Neural crest cell (in vitro differentiated cells): ENCODE measurements at regions not wholly inside any gene's neighbourhood (a gene's known extent, or its start where the extent isn't known, plus 50 kb on each side); places are given as distances from the start of the nearest gene placed in this dataset.

Experiments
- DNase-seq: peaks from one replicate; pipeline ENCODE4 v3.0.0; 2021; ENCODE audit warnings: low read depth, mixed read lengths, low spot score
- H3K27ac Mint-ChIP-seq: one replicate; pipeline ENCODE4 v1.8.0; 2021; ENCODE audit warnings: mild to moderate bottlenecking, mixed read lengths; ENCODE audit not compliant: unreplicated experiment
- H3K27me3 Mint-ChIP-seq: 2 replicates; pipeline ENCODE4 v1.8.0; 2021; ENCODE audit warnings: low read depth, mild to moderate bottlenecking, mixed read lengths
- H3K36me3 Mint-ChIP-seq: 2 replicates; pipeline ENCODE4 v1.8.0; 2021; ENCODE audit warnings: low read depth, mild to moderate bottlenecking, mixed read lengths
- H3K4me1 Mint-ChIP-seq: 2 replicates; pipeline ENCODE4 v1.8.0; 2021; ENCODE audit warnings: mixed read lengths
- H3K4me3 Mint-ChIP-seq: one replicate; pipeline ENCODE4 v1.8.0; 2021; ENCODE audit warnings: mild to moderate bottlenecking, mixed read lengths
- H3K9me3 Mint-ChIP-seq: 2 replicates; pipeline ENCODE4 v1.8.0; 2021; ENCODE audit warnings: mixed read lengths
- TF ChIP-seq, protein P1 (sequence below): fragments of 200-600 bp; sonication (generic); conservative IDR thresholded peaks from 2 replicates; pipeline ENCODE4 v1.5.0; 2021; ENCODE audit warnings: antibody characterized with exemption, mild to moderate bottlenecking

DNA sequence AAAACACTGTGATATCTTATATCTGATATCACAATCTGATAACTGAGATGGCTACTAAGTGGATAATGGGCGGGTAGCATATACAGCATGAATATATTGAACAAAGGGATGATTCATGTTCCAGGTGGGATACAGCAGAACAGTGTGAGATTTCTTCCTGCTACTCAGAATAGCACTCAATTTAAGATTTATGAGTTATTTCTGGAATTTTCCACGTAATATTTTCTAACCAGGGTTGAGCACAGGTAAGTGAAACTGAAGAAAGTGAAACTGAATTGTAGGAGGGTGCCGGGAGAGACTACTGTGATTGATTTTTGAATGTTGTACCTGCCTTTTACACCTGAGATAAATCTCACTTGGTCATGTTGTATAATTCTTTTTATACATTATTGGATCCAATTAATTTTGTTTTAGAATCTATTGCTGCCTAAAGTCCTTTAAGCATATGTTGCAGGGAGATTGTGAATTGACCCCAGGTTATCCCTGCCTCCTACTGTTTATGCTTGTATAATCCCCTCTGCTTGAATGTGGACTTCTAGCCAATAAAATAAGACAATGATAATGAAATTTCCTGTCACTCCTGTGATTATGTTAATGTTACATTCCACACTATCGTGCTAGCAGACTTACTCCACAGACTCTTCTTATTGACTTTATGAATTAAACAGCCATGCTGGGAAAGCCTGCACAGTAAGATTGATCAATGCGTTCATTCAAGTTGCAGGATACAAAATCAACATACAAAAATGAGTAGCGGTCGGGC lies 67.6 kb upstream of the RBBP8 start:
- DNase-seq = no peak
- Mint-ChIP-seq H3K27ac (no peak overlapping the region), H3K36me3 (no peaks in the 10 kb centered on the region), H3K9me3 (peaks cover 2% of the 10 kb centered on the region), H3K4me3 (no peak overlapping the region), H3K27me3 (no peaks in the 10 kb centered on the region), H3K4me1 (no peaks in the 10 kb centered on the region)
- TF ChIP-seq, protein P1, sequence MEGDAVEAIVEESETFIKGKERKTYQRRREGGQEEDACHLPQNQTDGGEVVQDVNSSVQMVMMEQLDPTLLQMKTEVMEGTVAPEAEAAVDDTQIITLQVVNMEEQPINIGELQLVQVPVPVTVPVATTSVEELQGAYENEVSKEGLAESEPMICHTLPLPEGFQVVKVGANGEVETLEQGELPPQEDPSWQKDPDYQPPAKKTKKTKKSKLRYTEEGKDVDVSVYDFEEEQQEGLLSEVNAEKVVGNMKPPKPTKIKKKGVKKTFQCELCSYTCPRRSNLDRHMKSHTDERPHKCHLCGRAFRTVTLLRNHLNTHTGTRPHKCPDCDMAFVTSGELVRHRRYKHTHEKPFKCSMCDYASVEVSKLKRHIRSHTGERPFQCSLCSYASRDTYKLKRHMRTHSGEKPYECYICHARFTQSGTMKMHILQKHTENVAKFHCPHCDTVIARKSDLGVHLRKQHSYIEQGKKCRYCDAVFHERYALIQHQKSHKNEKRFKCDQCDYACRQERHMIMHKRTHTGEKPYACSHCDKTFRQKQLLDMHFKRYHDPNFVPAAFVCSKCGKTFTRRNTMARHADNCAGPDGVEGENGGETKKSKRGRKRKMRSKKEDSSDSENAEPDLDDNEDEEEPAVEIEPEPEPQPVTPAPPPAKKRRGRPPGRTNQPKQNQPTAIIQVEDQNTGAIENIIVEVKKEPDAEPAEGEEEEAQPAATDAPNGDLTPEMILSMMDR = no peak

DNA sequence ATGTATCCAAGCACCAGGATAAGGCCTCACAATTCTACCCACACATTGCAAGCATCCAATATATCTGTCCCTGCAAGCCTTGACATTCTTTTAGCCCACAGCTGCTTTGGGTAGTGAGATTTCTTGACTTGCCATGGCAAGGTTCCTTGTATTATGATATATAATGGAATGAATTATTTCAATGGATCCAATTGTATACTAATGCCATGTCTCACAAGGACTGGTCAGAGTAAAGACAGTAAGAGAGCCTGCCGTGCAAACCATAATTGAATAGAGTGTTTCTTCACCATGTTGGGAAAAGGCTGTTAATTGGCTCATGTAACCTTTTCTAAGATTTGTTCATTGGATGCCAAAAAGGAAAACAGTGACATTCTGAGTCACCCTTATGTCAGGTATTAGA lies 64.3 kb upstream of the RBBP8 start:
- Mint-ChIP-seq H3K9me3 (no peaks in the 10 kb centered on the region), H3K4me1 (no peaks in the 10 kb centered on the region), H3K36me3 (no peaks in the 10 kb centered on the region), H3K27me3 (no peaks in the 10 kb centered on the region), H3K4me3 (no peak overlapping the region), H3K27ac (no peak overlapping the region)
- TF ChIP-seq, protein P1 = no peak
- DNase-seq = no peak

DNA sequence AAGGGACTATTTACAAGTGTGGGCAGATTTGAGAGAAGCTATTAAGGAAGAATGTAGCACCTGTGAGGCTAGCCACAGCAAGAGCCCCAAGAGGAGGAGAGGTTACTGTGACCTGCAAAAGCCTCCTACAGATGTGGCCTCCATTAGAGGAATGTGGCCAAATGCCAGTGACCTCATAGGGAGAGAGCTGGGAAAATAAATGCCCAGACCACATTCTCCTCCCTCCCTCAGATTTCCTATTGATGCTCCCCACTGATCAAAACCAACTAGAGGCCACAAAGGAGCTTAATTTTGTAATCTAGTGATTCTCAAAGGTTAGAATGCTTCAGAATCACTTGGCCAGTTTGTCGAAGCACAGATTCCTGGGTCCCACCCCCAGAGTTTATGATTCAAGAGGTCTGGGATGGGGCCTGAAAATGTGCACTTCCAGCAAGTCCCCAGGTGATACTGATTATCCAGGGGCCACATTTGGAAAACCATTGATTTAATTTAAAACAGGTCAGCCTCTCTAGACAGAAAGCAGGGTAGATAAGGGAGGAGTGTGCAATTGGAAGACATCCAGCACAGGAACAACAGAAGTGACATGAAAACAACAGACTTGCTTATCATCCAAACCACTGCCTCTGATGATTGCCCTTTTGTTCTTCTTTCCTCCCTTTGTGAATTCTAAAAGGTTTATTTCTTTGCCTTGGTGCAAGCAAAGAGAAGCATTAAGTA lies 61.2 kb upstream of the RBBP8 start:
- no peak overlapping the region for H3K4me3 Mint-ChIP-seq
- TF ChIP-seq, protein P1 = no peak
- no peaks in the 10 kb centered on the region for H3K27me3 Mint-ChIP-seq
- H3K36me3 Mint-ChIP-seq = no peaks in the 10 kb centered on the region
- DNase-seq = no peak
- H3K4me1 Mint-ChIP-seq = no peaks in the 10 kb centered on the region
- no peak overlapping the region for H3K27ac Mint-ChIP-seq
- H3K9me3 Mint-ChIP-seq = no peaks in the 10 kb centered on the region

DNA sequence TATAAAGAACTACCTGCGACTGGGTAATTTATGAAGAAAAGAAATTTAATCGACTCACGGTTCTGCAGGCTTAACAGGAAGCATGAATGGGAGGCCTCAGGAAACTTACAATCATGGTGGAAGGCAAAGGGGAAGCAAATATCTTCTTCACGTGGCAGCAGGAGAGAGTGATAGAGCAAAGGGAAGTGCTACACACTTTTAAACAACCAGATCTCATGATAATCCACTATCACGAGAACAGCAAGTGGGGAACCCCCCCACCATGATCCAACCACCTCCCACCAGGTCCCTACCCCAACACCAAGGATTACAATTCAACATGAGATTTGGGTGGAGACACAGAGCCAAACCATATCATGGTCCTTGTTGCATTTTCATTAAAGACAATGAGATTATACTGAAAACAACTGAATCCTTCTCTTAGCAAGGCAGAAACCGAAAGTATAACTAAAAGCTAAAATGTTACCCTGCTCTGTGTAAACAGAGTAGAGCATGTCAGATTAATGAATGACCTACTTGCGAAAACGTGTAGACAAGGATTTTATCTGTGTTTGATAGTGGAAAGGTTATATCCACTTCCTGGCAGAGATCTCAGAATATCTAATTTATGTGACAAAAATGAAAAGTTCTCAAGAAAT lies 60.1 kb upstream of the RBBP8 start:
- H3K27ac Mint-ChIP-seq = no peak overlapping the region
- TF ChIP-seq, protein P1 = no peak
- H3K27me3 Mint-ChIP-seq = no peaks in the 10 kb centered on the region
- H3K36me3 Mint-ChIP-seq = no peaks in the 10 kb centered on the region
- no peaks in the 10 kb centered on the region for H3K9me3 Mint-ChIP-seq
- H3K4me1 Mint-ChIP-seq = no peaks in the 10 kb centered on the region
- H3K4me3 Mint-ChIP-seq = no peak overlapping the region
- DNase-seq = no peak

DNA sequence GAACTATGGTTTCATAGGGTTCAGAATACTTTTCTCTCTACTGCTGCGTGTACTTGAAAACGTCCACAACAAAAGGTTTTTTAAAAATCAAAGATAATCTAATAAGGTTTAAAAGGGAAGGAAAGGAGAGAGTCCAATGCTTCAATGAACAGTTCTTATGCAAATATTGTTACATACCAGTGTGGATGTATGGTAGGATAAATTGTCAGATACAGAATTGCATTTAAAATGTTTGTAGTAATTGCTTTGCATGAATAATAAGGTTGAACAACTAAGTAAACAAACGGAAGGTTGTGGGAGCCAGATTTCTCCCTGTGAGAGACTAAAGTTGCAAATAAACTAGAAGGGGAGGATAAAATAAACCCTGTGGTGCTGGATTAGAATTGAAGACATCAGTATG lies 53.8 kb upstream of the RBBP8 start:
- Mint-ChIP-seq H3K36me3 (no peaks in the 10 kb centered on the region), H3K27me3 (no peaks in the 10 kb centered on the region), H3K27ac (no peak overlapping the region), H3K4me3 (no peak overlapping the region), H3K4me1 (peaks cover 9% of the 10 kb centered on the region), H3K9me3 (no peaks in the 10 kb centered on the region)
- TF ChIP-seq, protein P1 = no peak
- DNase-seq = no peak
